ENCODE measurements at regions not wholly inside any gene's neighbourhood (a gene's known extent, or its start where the extent isn't known, plus 50 kb on each side); places are given as distances from the start of the nearest gene placed in this dataset.

DNA sequence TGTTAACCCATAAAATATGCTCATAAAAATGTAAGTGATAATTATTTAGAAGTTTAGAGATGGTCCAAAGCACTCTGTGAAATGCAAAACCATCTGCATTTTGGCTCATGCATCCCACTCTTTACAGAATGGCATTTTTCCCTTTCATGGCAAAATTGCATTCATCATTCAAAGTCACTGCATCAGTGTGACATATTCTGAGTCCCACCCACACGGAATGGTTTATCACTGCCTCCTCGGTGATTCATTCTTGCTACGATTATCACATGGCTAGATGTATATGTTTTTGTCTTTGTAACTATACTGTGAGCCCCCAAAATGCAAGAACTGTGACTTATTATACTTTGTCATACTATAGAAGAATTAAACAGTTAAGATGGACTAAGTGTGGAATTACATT, 293.0 kb downstream of the LRATD1 start:
- TF ChIP-seq, protein P1, sequence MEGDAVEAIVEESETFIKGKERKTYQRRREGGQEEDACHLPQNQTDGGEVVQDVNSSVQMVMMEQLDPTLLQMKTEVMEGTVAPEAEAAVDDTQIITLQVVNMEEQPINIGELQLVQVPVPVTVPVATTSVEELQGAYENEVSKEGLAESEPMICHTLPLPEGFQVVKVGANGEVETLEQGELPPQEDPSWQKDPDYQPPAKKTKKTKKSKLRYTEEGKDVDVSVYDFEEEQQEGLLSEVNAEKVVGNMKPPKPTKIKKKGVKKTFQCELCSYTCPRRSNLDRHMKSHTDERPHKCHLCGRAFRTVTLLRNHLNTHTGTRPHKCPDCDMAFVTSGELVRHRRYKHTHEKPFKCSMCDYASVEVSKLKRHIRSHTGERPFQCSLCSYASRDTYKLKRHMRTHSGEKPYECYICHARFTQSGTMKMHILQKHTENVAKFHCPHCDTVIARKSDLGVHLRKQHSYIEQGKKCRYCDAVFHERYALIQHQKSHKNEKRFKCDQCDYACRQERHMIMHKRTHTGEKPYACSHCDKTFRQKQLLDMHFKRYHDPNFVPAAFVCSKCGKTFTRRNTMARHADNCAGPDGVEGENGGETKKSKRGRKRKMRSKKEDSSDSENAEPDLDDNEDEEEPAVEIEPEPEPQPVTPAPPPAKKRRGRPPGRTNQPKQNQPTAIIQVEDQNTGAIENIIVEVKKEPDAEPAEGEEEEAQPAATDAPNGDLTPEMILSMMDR (IDR thresholded peaks at IDR 0.05; ENCODE audit: borderline replicate concordance, control extremely low read depth, extremely low read depth, insufficient read depth, missing control alignments): no peak
- DNase-seq (ENCODE audit: low spot score): no peak
- in situ Hi-C loops (cut with MboI; ENCODE audit: low sequenced_read_pairs, unreplicated experiment): no loop called here

DNA sequence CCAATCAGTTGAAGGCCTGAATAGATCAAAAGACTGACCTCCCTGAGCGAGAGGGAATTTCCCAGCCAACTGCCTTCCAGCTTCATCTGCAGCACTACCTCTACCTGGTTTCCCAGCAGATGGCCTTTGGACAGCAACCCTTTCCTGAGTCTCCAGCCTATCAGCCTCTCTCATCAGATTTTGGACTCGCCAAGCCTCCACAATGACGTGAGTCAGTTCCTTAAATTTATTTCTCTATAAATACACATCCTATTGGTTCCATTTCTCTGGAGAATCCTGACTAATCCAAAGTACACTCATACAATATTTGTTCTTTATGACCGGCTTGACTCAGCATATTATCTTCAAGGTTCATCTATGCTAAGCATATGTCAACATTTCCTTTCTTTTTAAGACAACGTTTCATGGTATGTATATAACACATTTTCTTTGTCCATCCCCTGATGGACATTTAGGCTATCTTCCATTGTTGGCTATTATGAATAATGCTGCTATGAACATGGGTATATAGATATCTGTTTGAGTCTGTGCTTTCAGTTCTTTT, 294.6 kb downstream of the LRATD1 start:
- no peak for DNase-seq (ENCODE audit: low spot score)
- in situ Hi-C loops (cut with MboI; ENCODE audit: low sequenced_read_pairs, unreplicated experiment): no loop called here
- TF ChIP-seq, protein P1 (IDR thresholded peaks at IDR 0.05; ENCODE audit: borderline replicate concordance, control extremely low read depth, extremely low read depth, insufficient read depth, missing control alignments): no peak

DNA sequence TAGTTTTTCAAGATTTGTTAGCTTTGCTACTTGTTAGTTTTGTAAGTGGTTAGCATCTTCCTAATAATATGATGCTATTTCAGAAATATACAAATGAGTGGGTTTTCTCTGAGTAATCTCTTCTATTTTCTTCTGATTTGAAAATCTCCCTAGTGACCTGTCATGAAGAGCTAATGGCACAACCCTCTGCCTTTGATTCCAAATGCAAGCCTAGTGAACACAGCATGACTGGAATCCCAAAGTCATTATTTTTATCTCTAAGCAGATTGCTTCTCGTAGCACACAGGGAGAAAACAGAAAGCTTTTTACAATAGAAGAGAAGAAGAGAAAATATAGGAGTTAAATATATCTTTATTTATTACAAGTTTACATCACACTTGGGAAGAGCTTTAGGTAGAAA, 295.5 kb downstream of the LRATD1 start:
- in situ Hi-C loops (cut with MboI; ENCODE audit: low sequenced_read_pairs, unreplicated experiment): no loop called here
- TF ChIP-seq, protein P1 (IDR thresholded peaks at IDR 0.05; ENCODE audit: borderline replicate concordance, control extremely low read depth, extremely low read depth, insufficient read depth, missing control alignments): no peak
- DNase-seq (ENCODE audit: low spot score): no peak

DNA sequence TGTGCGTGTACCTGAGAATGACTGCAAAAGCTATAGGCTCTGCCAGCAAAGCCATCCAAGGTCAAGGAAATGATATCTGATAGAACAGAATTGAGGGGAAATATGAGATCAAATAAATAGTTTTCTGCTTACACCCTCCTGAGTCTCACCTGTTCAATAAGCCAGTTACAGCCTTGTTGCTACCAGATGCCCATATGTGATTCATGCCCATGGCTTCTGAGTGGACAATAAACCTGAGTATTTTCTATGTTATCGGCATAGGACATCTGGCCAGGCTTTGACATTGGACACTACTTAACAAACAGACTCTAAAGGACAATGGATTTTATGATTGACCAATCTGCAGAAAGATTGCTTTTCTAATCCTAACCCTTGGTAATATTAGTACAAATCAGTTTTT, 297.9 kb downstream of the LRATD1 start:
- TF ChIP-seq, protein P1 (IDR thresholded peaks at IDR 0.05; ENCODE audit: borderline replicate concordance, control extremely low read depth, extremely low read depth, insufficient read depth, missing control alignments): no peak
- DNase-seq (ENCODE audit: low spot score): no peak
- in situ Hi-C loops (cut with MboI; ENCODE audit: low sequenced_read_pairs, unreplicated experiment): no loop called here

DNA sequence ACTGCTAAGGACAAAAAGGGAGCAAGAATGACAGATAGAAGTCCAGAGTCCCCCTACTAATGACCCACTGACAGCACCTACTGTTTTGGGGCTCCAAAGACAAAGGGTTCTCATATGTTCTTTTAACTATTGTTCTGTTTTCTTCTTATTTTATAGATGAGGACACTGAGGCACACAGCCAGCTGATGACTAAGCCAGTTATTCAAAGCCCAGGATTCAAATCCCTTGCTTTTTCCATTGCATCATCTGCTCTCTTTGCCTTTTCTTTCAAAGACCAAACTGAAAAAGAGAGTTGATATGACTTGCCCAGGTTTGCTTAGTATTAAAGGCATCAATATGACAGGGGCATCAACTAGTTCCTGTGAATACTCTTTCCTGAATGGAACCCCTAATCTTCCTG, 299.8 kb downstream of the LRATD1 start:
- DNase-seq (ENCODE audit: low spot score): no peak
- TF ChIP-seq, protein P1 (IDR thresholded peaks at IDR 0.05; ENCODE audit: borderline replicate concordance, control extremely low read depth, extremely low read depth, insufficient read depth, missing control alignments): no peak
- in situ Hi-C loops (cut with MboI; ENCODE audit: low sequenced_read_pairs, unreplicated experiment): no loop called here

DNA sequence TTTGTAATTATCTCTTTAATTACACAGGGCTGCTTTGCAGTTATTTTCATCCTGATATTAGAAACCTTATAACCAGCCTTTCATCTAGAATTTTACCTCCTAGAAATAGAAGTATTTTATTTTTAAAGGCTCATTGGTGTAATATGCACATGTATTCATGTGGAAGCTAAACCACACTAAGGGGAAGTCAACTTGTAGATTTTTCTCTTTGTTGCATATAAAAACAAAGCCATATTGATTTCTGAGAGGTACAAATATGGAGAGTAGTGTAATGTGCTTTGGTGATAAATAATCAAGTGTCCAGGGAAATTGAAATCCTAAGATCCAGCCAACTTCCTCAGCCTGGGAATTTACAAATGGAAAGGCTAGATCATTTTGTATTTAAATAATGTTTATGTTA, 301.2 kb downstream of the LRATD1 start:
- TF ChIP-seq, protein P1 (IDR thresholded peaks at IDR 0.05; ENCODE audit: borderline replicate concordance, control extremely low read depth, extremely low read depth, insufficient read depth, missing control alignments): no peak
- DNase-seq (ENCODE audit: low spot score): no peak
- in situ Hi-C loops (cut with MboI; ENCODE audit: low sequenced_read_pairs, unreplicated experiment): no loop called here

DNA sequence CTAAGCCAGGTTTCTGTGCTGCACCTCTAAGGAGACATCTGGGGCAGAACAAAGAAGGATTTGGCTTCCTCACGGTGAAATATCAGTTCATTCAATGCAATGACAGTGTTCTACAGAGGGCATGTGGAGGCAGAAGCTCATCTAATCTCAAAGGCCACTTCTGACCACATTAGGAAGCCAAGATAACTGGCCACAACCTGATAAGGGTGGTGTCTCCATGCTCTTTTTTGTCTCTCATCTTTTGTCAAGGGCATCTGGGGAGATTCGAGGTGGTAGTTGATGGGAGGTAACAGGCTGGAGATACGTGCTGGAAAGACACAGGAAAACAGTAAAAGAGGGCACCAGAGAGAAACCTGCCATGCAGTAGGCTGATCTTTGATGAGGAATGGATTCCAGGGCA, 303.9 kb downstream of the LRATD1 start:
- TF ChIP-seq, protein P1 (IDR thresholded peaks at IDR 0.05; ENCODE audit: borderline replicate concordance, control extremely low read depth, extremely low read depth, insufficient read depth, missing control alignments): no peak
- no peak for DNase-seq (ENCODE audit: low spot score)
- in situ Hi-C loops (cut with MboI; ENCODE audit: low sequenced_read_pairs, unreplicated experiment): no loop called here
